MCF 10A (cell line): ENCODE measurements at regions not wholly inside any gene's neighbourhood (a gene's known extent, or its start where the extent isn't known, plus 50 kb on each side); places are given as distances from the start of the nearest gene placed in this dataset.

Source experiments
- BruUV-seq: library from RNA; stranded (reverse); fragments of 400-500 nt; replicated peaks from 2 replicates; lab custom pipeline; 2021; lab: Mats Ljungman, UMichigan
- CTCF ChIA-PET: fragments of 300-600 bp; sonication (Branson Sonifier 250); formaldehyde crosslinking; extraction: SDS; loops from one replicate; lab custom pipeline; 2021; ENCODE audit warnings: antibody characterized with exemption, inconsistent platforms; lab: Yijun Ruan, JAX
- POLR2A ChIA-PET: fragments of 300-600, 350-650 bp; sonication (Branson Sonifier 250); formaldehyde crosslinking; extraction: SDS; loops from one replicate; lab custom pipeline; 2020; ENCODE audit warnings: antibody characterized with exemption, inconsistent platforms; lab: Yijun Ruan, JAX
- DNase-seq: peaks from one replicate; pipeline ENCODE4 v3.0.0-alpha.2; 2018; ENCODE audit not compliant: unreplicated experiment
- H3K27ac Mint-ChIP-seq: one replicate; pipeline ENCODE4 v1.8.0; 2022; ENCODE audit warnings: mild to moderate bottlenecking, low read depth, mixed read lengths; ENCODE audit not compliant: unreplicated experiment
- H3K27me3 Mint-ChIP-seq: one replicate; pipeline ENCODE4 v1.8.0; 2022; ENCODE audit warnings: mixed read lengths; ENCODE audit not compliant: insufficient read depth, unreplicated experiment
- H3K36me3 Mint-ChIP-seq: one replicate; pipeline ENCODE4 v1.8.0; 2022; ENCODE audit warnings: mild to moderate bottlenecking, moderate library complexity, mixed read lengths; ENCODE audit not compliant: insufficient read depth, unreplicated experiment
- H3K4me1 Mint-ChIP-seq: one replicate; pipeline ENCODE4 v1.8.0; 2022; ENCODE audit warnings: mixed read lengths; ENCODE audit not compliant: insufficient read depth, unreplicated experiment
- H3K4me3 Mint-ChIP-seq: one replicate; pipeline ENCODE4 v1.8.0; 2022; ENCODE audit warnings: mild to moderate bottlenecking, moderate library complexity, mixed read lengths; ENCODE audit not compliant: unreplicated experiment
- H3K9me3 Mint-ChIP-seq: one replicate; pipeline ENCODE4 v1.8.0; 2022; ENCODE audit warnings: mixed read lengths; ENCODE audit not compliant: unreplicated experiment
- intact Hi-C: fragments of 100-400 bp; cut with micrococcal nuclease; formaldehyde crosslinking; loops from 2 replicates; pipeline ENCODE4 v1.14.1; 2022
- TF ChIP-seq, protein P1 (sequence below): fragments of 200-600 bp; IDR thresholded peaks from one replicate; pipeline ENCODE4 v1.8.0; 2022; ENCODE audit warnings: antibody characterized with exemption, mild to moderate bottlenecking; ENCODE audit not compliant: unreplicated experiment

DNA sequence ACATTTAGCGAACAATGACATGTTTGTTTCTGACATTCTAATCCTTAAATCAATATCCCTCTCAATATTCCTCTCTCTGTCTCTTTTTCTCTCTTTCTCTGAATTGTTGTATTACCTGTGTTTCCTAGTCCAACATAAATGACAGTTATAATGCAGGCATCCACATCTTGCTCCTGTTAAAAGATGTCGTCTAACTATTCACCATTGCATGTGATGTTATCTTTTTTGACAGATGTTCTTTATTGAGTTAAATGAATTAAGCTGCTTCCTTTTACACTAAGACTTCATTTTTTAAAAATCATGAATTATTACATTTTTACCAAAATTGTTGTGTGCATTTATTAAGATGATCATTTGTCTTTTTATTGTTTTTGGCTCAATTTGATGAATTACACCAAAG is 527.5 kb downstream of the PRR16 start:
- Mint-ChIP-seq H3K36me3 (no peaks in the 10 kb centered on the region), H3K27me3 (no peaks in the 10 kb centered on the region), H3K9me3 (no peaks in the 10 kb centered on the region), H3K4me3 (no peak overlapping the region), H3K27ac (no peak overlapping the region), H3K4me1 (no peaks in the 10 kb centered on the region)
- intact Hi-C loops: no loop called here
- no TSS peak for BruUV-seq
- no peak for DNase-seq
- POLR2A ChIA-PET: no interaction called here
- TF ChIP-seq, protein P1, sequence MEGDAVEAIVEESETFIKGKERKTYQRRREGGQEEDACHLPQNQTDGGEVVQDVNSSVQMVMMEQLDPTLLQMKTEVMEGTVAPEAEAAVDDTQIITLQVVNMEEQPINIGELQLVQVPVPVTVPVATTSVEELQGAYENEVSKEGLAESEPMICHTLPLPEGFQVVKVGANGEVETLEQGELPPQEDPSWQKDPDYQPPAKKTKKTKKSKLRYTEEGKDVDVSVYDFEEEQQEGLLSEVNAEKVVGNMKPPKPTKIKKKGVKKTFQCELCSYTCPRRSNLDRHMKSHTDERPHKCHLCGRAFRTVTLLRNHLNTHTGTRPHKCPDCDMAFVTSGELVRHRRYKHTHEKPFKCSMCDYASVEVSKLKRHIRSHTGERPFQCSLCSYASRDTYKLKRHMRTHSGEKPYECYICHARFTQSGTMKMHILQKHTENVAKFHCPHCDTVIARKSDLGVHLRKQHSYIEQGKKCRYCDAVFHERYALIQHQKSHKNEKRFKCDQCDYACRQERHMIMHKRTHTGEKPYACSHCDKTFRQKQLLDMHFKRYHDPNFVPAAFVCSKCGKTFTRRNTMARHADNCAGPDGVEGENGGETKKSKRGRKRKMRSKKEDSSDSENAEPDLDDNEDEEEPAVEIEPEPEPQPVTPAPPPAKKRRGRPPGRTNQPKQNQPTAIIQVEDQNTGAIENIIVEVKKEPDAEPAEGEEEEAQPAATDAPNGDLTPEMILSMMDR: no peak
- CTCF ChIA-PET: no interaction called here

DNA sequence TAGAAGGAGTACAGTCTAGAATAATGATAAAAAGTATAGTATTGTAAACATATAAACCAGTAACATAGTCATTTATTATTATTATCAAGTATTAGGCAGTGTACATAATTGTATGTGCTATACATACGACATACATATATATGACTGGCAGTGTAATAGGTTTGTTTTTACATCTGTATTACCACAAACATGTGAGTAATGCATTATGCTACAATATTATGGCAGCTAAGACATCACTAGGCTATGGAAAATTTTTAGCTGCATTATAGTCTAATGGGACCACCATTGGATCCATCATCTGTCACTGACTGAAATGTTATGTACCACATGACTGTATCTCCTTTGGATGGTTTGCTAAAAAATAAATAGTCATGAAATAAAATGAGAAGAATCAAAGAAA is 530.0 kb downstream of the PRR16 start:
- BruUV-seq: no TSS peak
- TF ChIP-seq, protein P1: no peak
- DNase-seq: no peak
- no peaks in the 10 kb centered on the region for H3K27me3 Mint-ChIP-seq
- intact Hi-C loops: no loop called here
- no peak overlapping the region for H3K27ac Mint-ChIP-seq
- H3K4me3 Mint-ChIP-seq: no peak overlapping the region
- H3K9me3 Mint-ChIP-seq: no peaks in the 10 kb centered on the region
- ChIA-PET CTCF (interaction anchor here (0.6 kb wide), 1 partner anchor 133 kb away, joined by 4 read pairs; no protein-coding TSS in a partner anchor), POLR2A (no interaction called here)
- H3K36me3 Mint-ChIP-seq: no peaks in the 10 kb centered on the region
- H3K4me1 Mint-ChIP-seq: no peaks in the 10 kb centered on the region

DNA sequence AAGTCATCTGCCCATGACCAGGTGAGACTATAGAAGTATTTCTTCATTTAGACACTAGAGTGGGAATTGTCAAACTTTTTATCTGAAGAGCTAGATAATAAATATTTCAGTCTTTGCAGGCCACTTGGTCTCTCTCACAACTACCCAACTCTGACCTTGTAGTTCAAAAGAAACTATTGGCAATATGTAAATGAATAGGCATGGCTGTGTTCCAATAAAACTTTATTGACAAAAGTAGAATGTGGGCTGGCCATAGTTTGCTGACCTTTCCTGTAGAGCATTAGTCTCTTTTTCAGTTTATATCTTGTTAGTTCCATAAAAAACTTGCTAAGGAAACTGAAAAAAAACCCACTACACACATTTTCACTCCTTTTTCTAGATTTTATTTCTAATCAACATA is 535.5 kb downstream of the PRR16 start:
- Mint-ChIP-seq H3K27me3 (no peaks in the 10 kb centered on the region), H3K4me1 (no peaks in the 10 kb centered on the region), H3K9me3 (no peaks in the 10 kb centered on the region), H3K4me3 (no peak overlapping the region), H3K27ac (no peak overlapping the region), H3K36me3 (no peaks in the 10 kb centered on the region)
- ChIA-PET CTCF (interaction anchor here (0.6 kb wide), 1 partner anchor 14 kb away, joined by 3 read pairs; no protein-coding TSS in a partner anchor), POLR2A (interaction anchor here (0.6 kb wide), 1 partner anchor 317 kb away, joined by 3 read pairs; no protein-coding TSS in a partner anchor)
- no TSS peak for BruUV-seq
- no peak for DNase-seq
- TF ChIP-seq, protein P1: no peak
- intact Hi-C loops: no loop called here

- H3K4me3 Mint-ChIP-seq: no peak overlapping the region
- CTCF ChIA-PET: no interaction called here
- no TSS peak for BruUV-seq
- POLR2A ChIA-PET: no interaction called here
- no peaks in the 10 kb centered on the region for H3K36me3 Mint-ChIP-seq
- H3K9me3 Mint-ChIP-seq: no peaks in the 10 kb centered on the region
- peak; percentile 27 for DNase-seq
- intact Hi-C loops: no loop called here
- no peaks in the 10 kb centered on the region for H3K4me1 Mint-ChIP-seq
- H3K27ac Mint-ChIP-seq: no peak overlapping the region
- TF ChIP-seq, protein P1: no peak
- H3K27me3 Mint-ChIP-seq: no peaks in the 10 kb centered on the region
Measured at GRCh38 chr5:121006217-121006616, 542.1 kb downstream of the PRR16 start.
